KOPT-K1 (cell line): ENCODE measurements at regions not wholly inside any gene's neighbourhood (a gene's known extent, or its start where the extent isn't known, plus 50 kb on each side); places are given as distances from the start of the nearest gene placed in this dataset.

ENCODE experiments used
- H3K27ac ChIP-seq: fragments of 200-600 bp; sonication (generic); 2 replicates; pipeline ENCODE4 v1.5.1; 2016; ENCODE audit warnings: antibody characterized with exemption, mild to moderate bottlenecking, low read depth, low read length; ENCODE audit not compliant: poor library complexity, severe bottlenecking
- H3K36me3 ChIP-seq: fragments of 200-600 bp; sonication (generic); 2 replicates; pipeline ENCODE4 v1.5.1; 2017; ENCODE audit warnings: antibody characterized with exemption, mild to moderate bottlenecking, low read length, moderate library complexity; ENCODE audit not compliant: insufficient read depth
- H3K9me3 ChIP-seq: fragments of 200-600 bp; sonication (generic); 2 replicates; pipeline ENCODE4 v1.5.1; 2017; ENCODE audit warnings: antibody characterized with exemption, low read length, mild to moderate bottlenecking; ENCODE audit not compliant: insufficient read depth, poor library complexity, severe bottlenecking

DNA sequence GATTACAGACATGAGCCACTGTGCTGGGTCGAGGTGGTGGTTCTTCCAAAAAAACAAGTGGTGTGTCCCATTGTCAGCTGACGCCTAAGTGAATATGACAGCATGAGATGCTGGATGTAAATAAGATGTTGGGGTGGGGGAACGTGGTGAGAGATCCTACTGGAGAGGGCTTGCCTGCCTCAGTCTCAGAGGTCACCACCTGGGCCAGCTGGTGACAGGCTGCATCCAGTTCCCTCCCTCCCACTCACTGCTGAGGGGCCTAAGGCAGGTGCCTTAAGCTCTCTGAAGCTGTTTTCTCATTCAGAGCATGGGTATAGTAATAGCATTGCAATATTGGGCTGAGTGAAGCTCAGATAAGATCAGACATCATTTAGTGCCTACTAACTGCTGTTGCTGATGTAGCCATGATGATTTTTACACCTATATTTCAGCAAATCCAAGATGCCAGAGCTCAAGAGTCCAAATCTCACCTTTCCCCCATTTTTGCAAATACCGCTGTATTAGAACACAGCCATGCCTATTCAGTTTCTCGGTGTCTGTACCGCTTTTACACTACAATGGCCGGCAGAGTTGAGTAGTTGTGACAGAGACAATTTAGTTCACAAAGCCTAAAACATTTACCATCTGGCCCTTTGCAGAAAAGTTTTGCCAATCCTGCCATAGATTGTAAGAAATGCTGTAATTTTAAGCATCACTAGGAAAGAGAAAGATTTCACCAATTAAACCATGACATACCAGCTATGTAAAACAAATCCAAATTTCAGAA, 171.3 kb downstream of the ANKRD60 start:
- Histone ChIP-seq H3K27ac (no peak overlapping the region), H3K36me3 (no peaks in the 10 kb centered on the region), H3K9me3 (no peaks in the 10 kb centered on the region)

DNA sequence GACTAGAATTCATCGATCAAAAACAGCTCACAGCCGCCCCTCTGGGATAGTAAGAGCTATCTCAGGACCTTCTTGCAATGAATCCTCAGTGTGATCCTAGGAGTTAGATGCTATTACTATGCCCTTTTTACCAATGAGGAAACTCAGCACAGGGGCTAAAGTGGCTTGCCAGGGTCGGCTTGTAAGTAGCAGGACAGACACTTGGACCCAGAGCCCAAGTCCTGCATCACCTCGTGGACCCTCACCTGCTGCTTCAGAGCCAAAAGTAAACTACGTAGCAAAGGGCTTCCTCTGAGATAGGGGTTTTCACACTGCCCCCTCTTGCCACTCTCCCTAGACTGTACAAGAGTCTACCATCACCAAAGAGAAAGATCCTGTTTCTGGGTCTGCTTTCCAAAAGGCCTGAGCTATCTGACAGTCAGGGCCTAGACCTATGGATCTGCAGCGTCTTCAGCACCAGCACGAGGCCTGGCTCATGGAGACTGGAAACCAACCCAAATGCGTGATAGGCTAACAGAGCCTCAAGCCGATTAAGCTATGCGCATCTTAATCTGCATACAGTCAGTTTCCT, 172.3 kb downstream of the ANKRD60 start:
- Histone ChIP-seq H3K9me3 (peaks cover 7% of the 10 kb centered on the region), H3K36me3 (no peaks in the 10 kb centered on the region), H3K27ac (no peak overlapping the region)

DNA sequence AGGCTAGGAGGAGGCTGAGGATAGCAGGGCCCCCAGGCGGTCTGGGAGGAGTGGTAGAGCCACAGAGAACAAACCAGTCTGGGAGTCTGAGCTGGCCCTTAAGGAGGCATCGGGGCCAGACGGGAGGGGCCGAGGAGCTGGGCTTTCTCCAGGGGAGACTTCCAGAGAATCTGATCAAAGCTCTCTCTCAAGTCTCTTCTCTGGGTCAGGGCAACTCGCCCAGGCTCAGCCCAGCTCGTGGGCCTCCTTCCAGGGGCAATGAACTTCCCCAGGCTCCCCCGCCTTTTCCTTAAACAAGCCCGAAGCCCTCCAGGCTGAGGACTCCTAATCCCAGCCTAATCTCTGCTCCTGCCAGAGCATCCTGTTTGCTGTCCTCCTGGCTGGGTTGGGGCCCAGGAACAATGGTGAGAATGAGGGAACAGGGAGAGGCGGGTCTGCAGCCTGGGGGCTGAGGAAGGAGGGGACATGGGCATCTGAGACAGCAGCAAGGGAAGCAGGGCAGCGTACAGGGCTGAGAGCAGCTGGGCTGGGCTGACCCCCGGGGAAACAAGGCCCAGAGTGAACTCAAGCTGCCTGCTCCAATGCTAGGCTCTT, 173.6 kb downstream of the ANKRD60 start:
- no peaks in the 10 kb centered on the region for H3K36me3 ChIP-seq
- no peak overlapping the region for H3K27ac ChIP-seq
- peaks cover 9% of the 10 kb centered on the region for H3K9me3 ChIP-seq

DNA sequence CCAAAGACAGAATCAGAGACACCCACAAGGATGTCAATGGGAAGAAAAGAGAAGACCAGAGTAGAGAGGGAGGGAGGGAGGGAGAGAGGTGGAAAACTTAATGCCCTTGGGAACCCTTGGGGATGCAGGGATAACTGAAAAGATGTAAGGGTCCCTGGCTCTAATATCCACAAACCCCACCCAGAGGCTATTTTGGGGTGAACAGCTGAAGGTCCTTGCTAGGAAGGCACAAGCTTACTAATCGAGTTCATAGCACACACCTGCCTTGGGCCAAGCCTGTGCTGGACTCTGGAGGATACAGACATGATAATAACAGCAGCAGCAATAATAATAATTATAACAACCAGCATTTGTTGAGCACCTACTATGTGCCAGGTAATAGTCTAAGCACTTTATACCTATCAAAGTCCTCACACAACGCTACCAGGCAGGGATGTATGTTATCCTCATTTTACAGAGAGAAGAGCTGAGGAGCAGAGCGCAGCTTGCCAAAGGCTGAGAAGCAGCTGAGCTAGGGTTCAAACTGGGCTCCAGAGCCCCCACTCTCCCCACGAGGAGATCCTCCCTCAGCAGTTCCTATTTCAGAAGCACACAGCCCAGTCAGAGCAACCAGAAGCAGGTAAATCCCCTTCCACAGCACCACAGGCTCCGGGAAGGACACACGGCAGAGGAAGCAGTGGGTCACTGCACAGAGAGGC, 174.2 kb downstream of the ANKRD60 start:
- H3K27ac ChIP-seq = no peak overlapping the region
- no peaks in the 10 kb centered on the region for H3K36me3 ChIP-seq
- peaks cover 9% of the 10 kb centered on the region for H3K9me3 ChIP-seq

DNA sequence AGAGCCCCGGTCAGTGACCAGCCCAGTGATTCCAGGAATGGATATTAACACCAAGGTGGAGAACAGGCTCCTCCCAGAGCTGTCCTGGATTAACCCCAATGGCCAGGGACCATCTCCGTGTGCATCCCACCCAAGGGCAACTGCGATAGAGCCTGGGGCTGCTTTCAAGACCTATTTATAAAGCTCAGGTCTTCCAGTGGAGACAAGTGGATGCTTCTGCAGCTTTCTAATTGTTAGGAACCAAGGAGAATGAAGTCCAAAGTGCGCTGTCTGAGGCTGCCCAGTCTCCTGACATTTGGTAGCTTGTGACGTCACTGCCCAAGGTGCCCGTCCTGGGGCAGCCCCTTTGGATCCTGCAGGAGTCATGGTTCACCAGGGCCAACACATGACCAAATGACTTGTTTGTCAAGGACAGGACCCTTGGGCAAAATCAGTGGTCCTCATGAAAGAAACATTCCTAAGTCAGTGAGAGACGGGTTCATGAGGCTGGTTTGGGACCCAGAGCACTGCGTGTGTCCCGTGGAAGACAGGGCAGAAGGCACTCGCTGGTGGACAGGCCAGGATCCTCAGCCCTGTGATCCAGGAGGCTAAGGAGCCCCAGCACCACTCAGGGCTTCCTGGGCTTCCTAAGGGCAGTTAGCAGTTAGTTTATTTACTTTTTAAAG, 174.9 kb downstream of the ANKRD60 start:
- no peak overlapping the region for H3K27ac ChIP-seq
- peaks cover 9% of the 10 kb centered on the region for H3K9me3 ChIP-seq
- H3K36me3 ChIP-seq = no peaks in the 10 kb centered on the region

DNA sequence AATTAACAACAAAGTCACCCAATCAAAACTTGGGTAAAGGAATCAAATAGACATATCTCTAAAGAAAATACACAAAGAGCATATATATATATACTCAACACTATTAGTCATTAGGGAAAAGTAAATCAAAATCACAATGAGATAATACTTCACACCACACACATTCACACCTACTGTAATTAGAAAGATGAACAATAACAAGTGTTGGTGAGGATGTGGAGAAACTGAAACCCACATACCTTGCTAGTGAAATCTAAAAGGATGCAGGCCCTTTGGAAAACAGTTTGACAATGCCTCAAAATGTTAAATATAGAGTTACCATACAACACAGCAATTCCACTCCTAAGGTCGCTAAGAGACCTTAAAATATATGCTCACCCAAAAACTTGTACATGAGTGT, 177.1 kb downstream of the ANKRD60 start:
- no peak overlapping the region for H3K27ac ChIP-seq
- peaks cover 9% of the 10 kb centered on the region for H3K9me3 ChIP-seq
- no peaks in the 10 kb centered on the region for H3K36me3 ChIP-seq

DNA sequence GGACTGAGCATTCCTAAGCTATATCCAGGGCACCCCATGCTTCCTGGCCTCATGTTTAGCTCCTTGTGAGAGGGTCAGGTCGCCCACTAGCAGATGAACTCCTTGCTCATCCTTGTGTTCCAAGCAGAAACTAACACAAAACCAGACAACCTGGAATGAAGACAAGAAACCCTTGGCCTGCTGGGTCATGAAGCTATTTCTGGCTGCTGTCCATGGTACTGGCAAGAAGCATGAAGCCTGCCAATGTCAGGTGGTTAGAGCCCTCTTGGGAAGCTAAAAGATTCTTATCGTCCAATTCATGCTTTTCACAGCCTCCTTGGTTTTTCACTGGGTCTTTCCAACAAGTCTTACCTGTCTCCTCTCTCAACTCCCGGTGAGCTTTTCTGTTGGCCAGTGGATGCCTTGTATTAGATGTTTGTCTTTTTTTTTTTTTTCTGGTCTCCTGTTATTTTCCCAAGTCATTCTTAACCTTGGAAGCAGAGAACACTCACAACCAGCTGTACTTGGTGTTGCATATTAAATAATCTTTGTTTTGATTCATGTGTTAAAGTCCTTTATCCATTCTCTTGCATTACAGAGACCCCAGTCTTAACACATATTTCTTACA, 180.3 kb downstream of the ANKRD60 start:
- H3K36me3 ChIP-seq = no peaks in the 10 kb centered on the region
- H3K27ac ChIP-seq = no peak overlapping the region
- peaks cover 9% of the 10 kb centered on the region for H3K9me3 ChIP-seq

DNA sequence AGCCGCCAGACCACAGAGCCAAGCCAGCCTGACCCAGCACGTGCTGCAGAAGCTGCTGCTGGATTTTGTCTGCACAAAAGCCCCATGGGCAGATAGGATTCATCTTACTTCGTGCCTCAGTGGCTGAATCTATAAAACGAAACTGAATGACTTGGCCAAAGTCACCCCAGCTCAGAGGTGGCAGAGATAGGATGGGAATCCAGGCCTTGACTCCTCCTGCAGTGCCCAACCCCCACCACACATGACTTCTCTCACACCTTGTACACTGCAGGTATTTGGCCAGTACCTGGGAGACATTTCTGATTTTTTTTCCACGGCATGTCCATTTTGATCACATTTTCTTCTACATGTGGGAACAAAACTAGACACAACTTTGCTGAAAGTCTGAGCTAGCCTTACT, 182.1 kb downstream of the ANKRD60 start:
- Histone ChIP-seq H3K27ac (no peak overlapping the region), H3K9me3 (peaks cover 3% of the 10 kb centered on the region), H3K36me3 (no peaks in the 10 kb centered on the region)

DNA sequence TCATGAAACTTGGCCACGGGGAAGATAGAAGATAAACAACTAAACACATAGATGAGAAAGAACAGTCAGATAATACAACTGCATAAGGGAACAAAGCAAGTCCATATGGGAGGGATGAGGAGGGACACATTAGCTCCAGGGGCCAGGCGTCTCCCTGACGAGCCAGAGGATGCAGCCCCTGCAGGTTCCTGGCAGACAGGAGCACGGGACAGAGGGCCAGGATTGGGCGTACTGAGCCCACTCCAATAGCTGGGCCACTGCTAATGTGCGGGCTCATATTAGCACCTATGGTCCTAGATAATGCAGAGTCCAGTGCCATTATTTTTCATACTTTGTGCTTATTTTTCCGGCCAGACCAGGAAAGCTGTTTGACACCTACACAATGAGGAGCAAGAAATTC, 182.9 kb downstream of the ANKRD60 start:
- Histone ChIP-seq H3K27ac (no peak overlapping the region), H3K9me3 (no peaks in the 10 kb centered on the region), H3K36me3 (no peaks in the 10 kb centered on the region)

DNA sequence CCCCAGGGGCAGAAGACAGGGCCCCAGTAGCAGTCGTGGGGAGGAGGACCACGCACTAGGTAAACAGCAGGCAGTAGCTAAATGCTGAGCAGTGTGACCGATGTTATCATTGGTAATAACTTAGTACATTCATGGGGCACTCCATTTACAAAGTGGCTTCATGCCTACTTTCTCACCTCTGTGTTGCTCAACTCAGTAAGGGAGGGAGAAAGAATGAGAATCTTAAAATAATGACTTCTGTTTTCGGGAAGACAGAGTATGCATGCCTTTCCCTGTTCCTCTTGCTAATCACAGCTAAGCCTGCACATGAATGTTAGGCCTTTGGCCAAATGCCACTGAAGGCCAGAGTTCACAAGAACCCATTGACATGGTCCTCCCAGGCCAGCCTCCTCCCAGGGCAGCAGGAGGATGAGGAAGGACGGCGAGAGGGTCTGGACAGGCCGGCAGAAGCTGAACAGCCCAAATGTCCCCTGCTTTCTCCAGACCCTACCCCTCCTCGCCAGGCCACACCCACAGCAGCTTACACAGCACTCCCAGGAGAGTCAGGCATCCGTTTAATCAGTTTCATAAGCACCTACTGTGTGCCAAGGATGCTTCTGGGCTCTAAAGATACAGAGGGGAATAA, 183.4 kb downstream of the ANKRD60 start:
- H3K9me3 ChIP-seq = no peaks in the 10 kb centered on the region
- no peak overlapping the region for H3K27ac ChIP-seq
- no peaks in the 10 kb centered on the region for H3K36me3 ChIP-seq

DNA sequence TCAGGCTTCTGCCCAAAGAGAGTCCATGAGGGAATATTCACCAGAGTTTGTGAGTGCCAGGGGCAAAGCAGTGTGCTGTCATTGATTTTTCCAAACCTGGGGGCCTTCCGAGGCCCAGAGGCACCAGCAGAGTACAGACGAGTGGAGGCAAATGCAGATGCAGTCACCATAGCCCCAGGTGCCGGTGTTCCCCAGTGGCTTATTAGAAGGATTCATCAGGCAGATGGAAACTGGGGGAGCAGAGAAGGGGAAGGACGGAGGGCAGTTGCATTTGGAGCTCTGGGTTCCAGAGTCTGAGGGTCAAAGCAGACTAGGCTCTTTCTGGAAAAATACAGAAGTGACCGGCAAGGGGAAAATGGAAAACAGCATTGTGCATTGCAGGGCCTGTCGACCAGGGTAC, 184.2 kb downstream of the ANKRD60 start:
- no peaks in the 10 kb centered on the region for H3K9me3 ChIP-seq
- no peaks in the 10 kb centered on the region for H3K36me3 ChIP-seq
- H3K27ac ChIP-seq = no peak overlapping the region

DNA sequence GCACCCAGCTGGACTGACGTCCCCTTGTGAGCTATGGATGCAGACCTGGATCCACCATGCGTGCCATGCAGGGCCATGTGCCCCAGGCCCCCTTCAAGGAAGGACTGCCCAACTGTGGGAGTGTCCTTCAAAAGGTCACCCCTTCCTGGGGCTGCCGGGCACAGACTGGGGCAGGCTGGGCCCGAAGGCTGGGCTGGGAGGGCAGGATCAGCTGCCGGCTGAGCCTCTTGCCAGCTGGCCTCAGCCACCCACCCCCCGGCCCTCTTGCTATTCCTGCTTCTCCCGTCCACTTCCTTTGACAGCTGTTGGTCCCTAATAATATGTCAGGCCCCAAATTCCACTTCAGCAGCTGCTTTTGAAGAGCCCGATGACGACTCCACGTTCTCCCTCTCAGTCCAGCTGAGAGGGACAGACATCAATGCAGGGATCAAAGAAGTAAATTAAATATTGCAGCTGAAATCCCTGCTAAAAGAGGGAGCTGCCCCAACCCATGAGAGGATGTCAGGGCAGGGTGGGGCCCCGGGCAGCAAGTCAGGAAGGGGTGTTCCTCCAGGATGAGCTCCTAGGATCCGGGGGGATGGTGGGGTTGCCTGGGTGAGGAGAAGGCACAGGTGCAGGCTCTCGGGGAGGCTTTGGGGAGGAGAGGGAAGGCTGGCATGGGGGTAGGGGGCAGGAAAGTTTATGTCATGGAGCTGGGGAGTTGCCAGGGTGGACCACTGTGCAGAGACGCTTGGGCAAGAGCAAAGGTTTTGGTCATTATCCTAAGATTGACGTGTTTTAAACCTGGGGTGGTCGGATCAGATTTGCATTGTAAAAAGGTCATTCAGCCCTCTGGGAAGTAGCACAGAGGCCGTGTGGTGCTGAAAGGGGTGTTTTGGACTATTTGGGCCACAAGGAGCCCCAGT, 185.0 kb downstream of the ANKRD60 start:
- H3K36me3 ChIP-seq = no peaks in the 10 kb centered on the region
- H3K9me3 ChIP-seq = no peaks in the 10 kb centered on the region
- no peak overlapping the region for H3K27ac ChIP-seq

DNA sequence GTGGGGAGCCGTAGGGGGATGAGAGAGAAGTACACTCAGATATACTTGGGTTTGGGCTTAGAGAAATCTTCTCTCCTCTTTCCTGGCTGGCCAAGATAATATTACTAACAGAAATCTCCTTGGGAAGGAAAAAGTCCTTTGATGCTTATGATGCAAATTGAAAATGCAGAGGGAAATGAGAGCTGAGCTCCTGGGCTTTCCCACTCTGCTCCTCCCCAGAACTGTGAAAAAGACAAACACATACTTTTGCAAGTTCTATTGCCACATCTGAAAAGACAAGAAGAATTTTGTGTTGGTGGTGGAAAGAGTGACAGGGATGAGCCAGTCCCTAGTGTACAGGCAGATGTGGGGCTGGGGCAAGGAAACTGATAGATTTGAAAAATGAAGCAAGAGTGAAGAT, 185.9 kb downstream of the ANKRD60 start:
- H3K9me3 ChIP-seq = no peaks in the 10 kb centered on the region
- no peaks in the 10 kb centered on the region for H3K36me3 ChIP-seq
- no peak overlapping the region for H3K27ac ChIP-seq
